ENCODE measurements at regions not wholly inside any gene's neighbourhood (a gene's known extent, or its start where the extent isn't known, plus 50 kb on each side); places are given as distances from the start of the nearest gene placed in this dataset.

GRCh38 chr13:106061781-106062180, 473.7 kb downstream of the EFNB2 start:
- no peak for TF ChIP-seq CTCF (IDR thresholded peaks at IDR 0.05; ENCODE audit: borderline replicate concordance, control extremely low read depth, extremely low read depth, insufficient read depth, missing control alignments)
- DNase-seq (ENCODE audit: low spot score) = no peak
- in situ Hi-C loops (cut with MboI; ENCODE audit: low sequenced_read_pairs, unreplicated experiment) = no loop called here

- in situ Hi-C loops (cut with MboI; ENCODE audit: low sequenced_read_pairs, unreplicated experiment) = no loop called here
- TF ChIP-seq CTCF (IDR thresholded peaks at IDR 0.05; ENCODE audit: borderline replicate concordance, control extremely low read depth, extremely low read depth, insufficient read depth, missing control alignments) = no peak
- DNase-seq (ENCODE audit: low spot score) = no peak
Measured at GRCh38 chr13:106056851-106057250, 478.6 kb downstream of the EFNB2 start.

- no peak for DNase-seq (ENCODE audit: low spot score)
- TF ChIP-seq CTCF (IDR thresholded peaks at IDR 0.05; ENCODE audit: borderline replicate concordance, control extremely low read depth, extremely low read depth, insufficient read depth, missing control alignments) = no peak
- in situ Hi-C loops (cut with MboI; ENCODE audit: low sequenced_read_pairs, unreplicated experiment) = no loop called here
Measured at GRCh38 chr13:106052200-106052767, 483.2 kb downstream of the EFNB2 start.

GRCh38 chr13:106049171-106049570, 486.3 kb downstream of the EFNB2 start:
- no peak for TF ChIP-seq CTCF (IDR thresholded peaks at IDR 0.05; ENCODE audit: borderline replicate concordance, control extremely low read depth, extremely low read depth, insufficient read depth, missing control alignments)
- no peak for DNase-seq (ENCODE audit: low spot score)
- in situ Hi-C loops (cut with MboI; ENCODE audit: low sequenced_read_pairs, unreplicated experiment) = no loop called here

GRCh38 chr13:106048386-106048785, 487.1 kb downstream of the EFNB2 start:
- DNase-seq (ENCODE audit: low spot score) = no peak
- in situ Hi-C loops (cut with MboI; ENCODE audit: low sequenced_read_pairs, unreplicated experiment) = no loop called here
- TF ChIP-seq CTCF (IDR thresholded peaks at IDR 0.05; ENCODE audit: borderline replicate concordance, control extremely low read depth, extremely low read depth, insufficient read depth, missing control alignments) = no peak

GRCh38 chr13:106047859-106048258, 487.6 kb downstream of the EFNB2 start:
- no peak for DNase-seq (ENCODE audit: low spot score)
- no peak for TF ChIP-seq CTCF (IDR thresholded peaks at IDR 0.05; ENCODE audit: borderline replicate concordance, control extremely low read depth, extremely low read depth, insufficient read depth, missing control alignments)
- in situ Hi-C loops (cut with MboI; ENCODE audit: low sequenced_read_pairs, unreplicated experiment) = no loop called here

All from GM13976 (cell line).